ENCODE measurements at regions not wholly inside any gene's neighbourhood (a gene's known extent, or its start where the extent isn't known, plus 50 kb on each side); places are given as distances from the start of the nearest gene placed in this dataset.
"Not testable (repeated sequence)": the region's sequence is repeated elsewhere in the genome, so short reads cannot be mapped to it uniquely, and the experiment has no call there.

GRCh38 chr17:54559883-54560282 is 340.8 kb upstream of the TOM1L1 start:
- Histone ChIP-seq H3K36me3 (ENCODE audit: insufficient read depth, low read length) (no peaks in the 10 kb centered on the region), H3K27me3 (ENCODE audit: insufficient read depth, low read length) (no peaks in the 10 kb centered on the region), H3K27ac (ENCODE audit: low read depth, low read length) (no peak overlapping the region), H3K9me3 (ENCODE audit: insufficient read depth, low read depth, low read length) (peaks cover 7% of the 10 kb centered on the region; the same call in 1 of the 2 replicates), H3K4me1 (ENCODE audit: insufficient read depth, low read length) (no peaks in the 10 kb centered on the region), H3K4me3 (ENCODE audit: low read length) (no peak overlapping the region), H3K9ac (ENCODE audit: low read depth, low read length) (no peak overlapping the region)
- WGBS = no CpG with 5 or more reads among the region's 1 CpG

- no peaks in the 10 kb centered on the region for H3K27me3 ChIP-seq (ENCODE audit: insufficient read depth, low read length)
- H3K9me3 ChIP-seq (ENCODE audit: insufficient read depth, low read depth, low read length) = peaks cover 8% of the 10 kb centered on the region
- H3K36me3 ChIP-seq (ENCODE audit: insufficient read depth, low read length) = no peaks in the 10 kb centered on the region
- no peaks in the 10 kb centered on the region for H3K4me1 ChIP-seq (ENCODE audit: insufficient read depth, low read length)
- H3K9ac ChIP-seq (ENCODE audit: low read depth, low read length) = no peak overlapping the region
- WGBS = 86% methylated on average over 1 of the region's 1 CpG
- no peak overlapping the region for H3K27ac ChIP-seq (ENCODE audit: low read depth, low read length)
- no peak overlapping the region for H3K4me3 ChIP-seq (ENCODE audit: low read length)
Observed at GRCh38 chr17:54608634-54609155, 292.0 kb upstream of the TOM1L1 start.

GRCh38 chr17:54620399-54620978 is 280.2 kb upstream of the TOM1L1 start:
- no peaks in the 10 kb centered on the region for H3K27me3 ChIP-seq (ENCODE audit: insufficient read depth, low read length)
- H3K9ac ChIP-seq (ENCODE audit: low read depth, low read length) = no peak overlapping the region
- peaks cover 2% of the 10 kb centered on the region; the same call in 1 of the 2 replicates for H3K4me1 ChIP-seq (ENCODE audit: insufficient read depth, low read length)
- no peak overlapping the region for H3K27ac ChIP-seq (ENCODE audit: low read depth, low read length)
- WGBS = 89% methylated on average over 1 of the region's 2 CpGs
- H3K4me3 ChIP-seq (ENCODE audit: low read length) = no peak overlapping the region
- H3K36me3 ChIP-seq (ENCODE audit: insufficient read depth, low read length) = no peaks in the 10 kb centered on the region
- H3K9me3 ChIP-seq (ENCODE audit: insufficient read depth, low read depth, low read length) = no peaks in the 10 kb centered on the region

DNA sequence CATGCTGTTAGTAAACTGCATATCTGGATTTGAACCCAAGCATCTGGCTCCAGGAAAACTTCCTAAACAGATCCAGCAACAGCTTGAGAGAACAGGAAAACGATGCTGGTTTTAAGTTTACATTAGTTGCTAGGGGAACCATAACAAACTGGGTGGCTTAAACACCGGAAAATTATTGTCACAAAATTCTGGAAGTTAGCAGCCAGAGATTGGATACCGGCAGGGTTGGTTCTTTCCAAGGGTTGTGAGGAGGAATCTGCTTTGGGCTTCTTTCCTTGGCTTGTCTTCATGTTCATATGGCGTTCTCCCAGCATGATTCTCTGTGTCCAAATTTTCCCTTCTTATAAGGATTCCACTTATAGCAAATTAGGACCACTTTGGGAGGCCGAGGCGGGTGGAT is 276.9 kb upstream of the TOM1L1 start:
- Histone ChIP-seq H3K4me3 (ENCODE audit: low read length) (no peak overlapping the region), H3K9ac (ENCODE audit: low read depth, low read length) (no peak overlapping the region), H3K36me3 (ENCODE audit: insufficient read depth, low read length) (no peaks in the 10 kb centered on the region), H3K27me3 (ENCODE audit: insufficient read depth, low read length) (no peaks in the 10 kb centered on the region), H3K27ac (ENCODE audit: low read depth, low read length) (no peak overlapping the region), H3K9me3 (ENCODE audit: insufficient read depth, low read depth, low read length) (no peaks in the 10 kb centered on the region), H3K4me1 (ENCODE audit: insufficient read depth, low read length) (peaks cover 32% of the 10 kb centered on the region)
- WGBS = 94% methylated on average over 6 of the region's 6 CpGs

DNA sequence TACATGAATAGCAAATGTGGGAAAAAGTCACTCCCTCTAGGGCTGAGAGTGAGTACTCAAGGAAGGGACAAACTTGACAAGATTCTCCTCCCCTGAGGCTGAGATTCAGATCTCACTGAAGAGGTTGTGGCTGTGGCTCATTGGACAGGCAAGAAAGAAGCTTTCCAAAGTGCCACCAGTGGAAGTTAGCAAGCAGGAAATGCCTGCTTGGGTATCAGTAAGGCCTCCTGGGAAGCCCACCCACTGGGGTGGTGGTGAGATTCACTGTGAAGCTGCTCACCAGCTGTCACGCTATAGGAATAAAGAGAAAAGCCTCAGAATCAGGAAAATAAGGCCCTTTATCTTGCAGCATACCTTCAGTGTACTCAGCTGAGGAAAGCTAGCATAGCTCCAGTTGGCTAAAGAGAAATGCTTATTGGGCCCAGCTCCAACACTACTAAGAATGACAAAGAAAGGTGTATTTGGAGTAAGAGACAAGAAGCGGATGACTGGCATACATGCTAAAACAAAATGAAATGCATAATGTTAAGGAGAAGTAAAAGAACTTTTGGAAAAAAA is 274.4 kb upstream of the TOM1L1 start:
- no peaks in the 10 kb centered on the region for H3K27me3 ChIP-seq (ENCODE audit: insufficient read depth, low read length)
- no peaks in the 10 kb centered on the region for H3K9me3 ChIP-seq (ENCODE audit: insufficient read depth, low read depth, low read length)
- peaks cover 32% of the 10 kb centered on the region for H3K4me1 ChIP-seq (ENCODE audit: insufficient read depth, low read length)
- H3K27ac ChIP-seq (ENCODE audit: low read depth, low read length) = peak overlapping the region; percentile 93; the same call in 1 of the 2 replicates
- WGBS = 37% methylated on average over 2 of the region's 2 CpGs
- peak overlapping the region; percentile 9; the same call in 1 of the 2 replicates for H3K9ac ChIP-seq (ENCODE audit: low read depth, low read length)
- no peak overlapping the region for H3K4me3 ChIP-seq (ENCODE audit: low read length)
- no peaks in the 10 kb centered on the region for H3K36me3 ChIP-seq (ENCODE audit: insufficient read depth, low read length)

- H3K4me3 ChIP-seq (ENCODE audit: low read length); H3K36me3 ChIP-seq (ENCODE audit: insufficient read depth, low read length); H3K9ac ChIP-seq (ENCODE audit: low read depth, low read length); H3K27me3 ChIP-seq (ENCODE audit: insufficient read depth, low read length); H3K4me1 ChIP-seq (ENCODE audit: insufficient read depth, low read length); H3K27ac ChIP-seq (ENCODE audit: low read depth, low read length): not testable (repeated sequence)
- 96% methylated on average over 6 of the region's 6 CpGs for WGBS
- H3K9me3 ChIP-seq (ENCODE audit: insufficient read depth, low read depth, low read length) = peaks cover 11% of the 10 kb centered on the region
Observed at GRCh38 chr17:54639426-54639825, 261.2 kb upstream of the TOM1L1 start.

DNA sequence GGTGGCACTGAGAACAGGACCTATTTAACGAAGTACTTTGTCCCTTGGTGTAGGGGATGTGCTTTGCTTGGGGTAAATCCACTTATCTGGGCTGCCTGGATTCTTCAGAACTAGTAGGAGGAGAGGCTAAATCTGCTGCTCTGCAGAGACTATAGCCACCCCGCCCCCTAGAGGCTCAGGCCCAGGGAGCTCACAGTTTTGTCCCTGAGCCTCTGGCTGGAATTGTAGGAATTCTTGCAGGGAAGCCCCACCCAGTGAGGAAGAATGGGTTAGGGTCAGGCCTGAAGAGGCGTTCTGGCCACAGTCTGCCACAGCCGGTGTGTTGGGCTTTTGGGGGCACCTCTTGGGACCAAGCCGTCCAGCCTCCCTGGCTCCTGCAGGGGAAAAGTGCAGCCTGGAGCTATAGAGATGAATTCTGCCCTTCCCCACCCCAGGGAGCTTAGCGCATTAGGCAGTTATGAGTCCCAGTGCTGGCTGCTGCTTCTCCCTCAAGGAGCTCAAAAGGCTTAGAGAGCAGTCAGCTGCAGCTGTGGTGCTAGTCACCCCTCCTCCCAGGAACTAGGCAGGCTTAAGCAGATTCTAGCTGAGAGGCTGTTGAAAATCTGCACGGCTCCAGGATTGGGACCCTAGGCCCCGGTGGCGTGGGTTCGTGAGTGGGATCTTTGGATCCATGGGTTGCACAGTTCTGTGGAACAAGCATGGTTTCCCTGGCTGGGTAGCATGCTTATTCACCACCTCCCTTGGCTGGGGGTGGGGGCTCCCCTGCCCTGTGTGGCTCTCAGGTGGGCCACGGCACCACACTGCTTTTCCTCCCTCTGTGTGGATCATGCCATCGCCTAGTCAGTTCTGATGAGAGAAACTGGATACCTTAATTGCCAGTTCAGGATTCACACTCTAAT is 237.4 kb upstream of the TOM1L1 start:
- no peak overlapping the region for H3K9ac ChIP-seq (ENCODE audit: low read depth, low read length)
- no peaks in the 10 kb centered on the region for H3K27me3 ChIP-seq (ENCODE audit: insufficient read depth, low read length)
- H3K9me3 ChIP-seq (ENCODE audit: insufficient read depth, low read depth, low read length) = peaks cover 5% of the 10 kb centered on the region; the same call in 1 of the 2 replicates
- 93% methylated on average over 12 of the region's 12 CpGs for WGBS
- H3K36me3 ChIP-seq (ENCODE audit: insufficient read depth, low read length) = no peaks in the 10 kb centered on the region
- no peak overlapping the region for H3K27ac ChIP-seq (ENCODE audit: low read depth, low read length)
- no peaks in the 10 kb centered on the region for H3K4me1 ChIP-seq (ENCODE audit: insufficient read depth, low read length)
- H3K4me3 ChIP-seq (ENCODE audit: low read length) = no peak overlapping the region

GRCh38 chr17:54666559-54666958 is 234.1 kb upstream of the TOM1L1 start:
- H3K27me3 ChIP-seq (ENCODE audit: insufficient read depth, low read length) = no peaks in the 10 kb centered on the region

DNA sequence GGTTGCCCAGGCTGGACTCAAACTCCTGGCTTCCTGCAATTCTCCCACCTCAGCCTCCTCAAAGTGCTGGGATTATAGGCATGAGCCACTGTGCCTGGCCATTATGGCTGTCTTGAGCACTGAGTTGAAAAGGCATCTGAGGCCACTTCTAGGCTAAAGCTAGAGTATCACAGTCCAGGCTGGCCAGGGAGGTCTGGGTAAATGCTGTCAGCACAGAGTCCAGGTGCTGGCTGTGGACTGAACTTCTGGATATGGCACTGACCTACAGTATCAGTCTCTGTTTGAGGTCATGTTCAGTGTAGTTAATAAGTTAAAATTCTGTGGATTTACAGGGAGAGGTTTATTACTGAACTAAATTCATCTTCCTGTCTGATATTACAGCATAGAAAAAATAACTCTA is 222.5 kb upstream of the TOM1L1 start:
- Histone ChIP-seq H3K4me3 (ENCODE audit: low read length) (no peak overlapping the region), H3K4me1 (ENCODE audit: insufficient read depth, low read length) (no peaks in the 10 kb centered on the region), H3K27me3 (ENCODE audit: insufficient read depth, low read length) (no peaks in the 10 kb centered on the region), H3K9me3 (ENCODE audit: insufficient read depth, low read depth, low read length) (0 out of 2 replicates have a peak, but pooled peaks cover 3% of the 10 kb centered on the region), H3K27ac (ENCODE audit: low read depth, low read length) (no peak overlapping the region), H3K9ac (ENCODE audit: low read depth, low read length) (no peak overlapping the region), H3K36me3 (ENCODE audit: insufficient read depth, low read length) (no peaks in the 10 kb centered on the region)

More at GRCh38 chr17:54666559-54666958, 234.1 kb upstream of the TOM1L1 start:
- Histone ChIP-seq H3K27ac (ENCODE audit: low read depth, low read length) (no peak overlapping the region), H3K36me3 (ENCODE audit: insufficient read depth, low read length) (no peaks in the 10 kb centered on the region), H3K4me1 (ENCODE audit: insufficient read depth, low read length) (no peaks in the 10 kb centered on the region), H3K9me3 (ENCODE audit: insufficient read depth, low read depth, low read length) (peaks cover 5% of the 10 kb centered on the region; the same call in 1 of the 2 replicates), H3K4me3 (ENCODE audit: low read length) (no peak overlapping the region), H3K9ac (ENCODE audit: low read depth, low read length) (no peak overlapping the region)
- 92% methylated on average over 4 of the region's 4 CpGs for WGBS

- H3K4me1 ChIP-seq (ENCODE audit: insufficient read depth, low read length) = no peaks in the 10 kb centered on the region
- no peak overlapping the region for H3K4me3 ChIP-seq (ENCODE audit: low read length)
- no peaks in the 10 kb centered on the region for H3K36me3 ChIP-seq (ENCODE audit: insufficient read depth, low read length)
- H3K27me3 ChIP-seq (ENCODE audit: insufficient read depth, low read length) = no peaks in the 10 kb centered on the region
- no peaks in the 10 kb centered on the region for H3K9me3 ChIP-seq (ENCODE audit: insufficient read depth, low read depth, low read length)
- WGBS = 95% methylated on average over 8 of the region's 9 CpGs
- no peak overlapping the region for H3K27ac ChIP-seq (ENCODE audit: low read depth, low read length)
- no peak overlapping the region for H3K9ac ChIP-seq (ENCODE audit: low read depth, low read length)
Observed at GRCh38 chr17:54680410-54680809, 220.2 kb upstream of the TOM1L1 start.

DNA sequence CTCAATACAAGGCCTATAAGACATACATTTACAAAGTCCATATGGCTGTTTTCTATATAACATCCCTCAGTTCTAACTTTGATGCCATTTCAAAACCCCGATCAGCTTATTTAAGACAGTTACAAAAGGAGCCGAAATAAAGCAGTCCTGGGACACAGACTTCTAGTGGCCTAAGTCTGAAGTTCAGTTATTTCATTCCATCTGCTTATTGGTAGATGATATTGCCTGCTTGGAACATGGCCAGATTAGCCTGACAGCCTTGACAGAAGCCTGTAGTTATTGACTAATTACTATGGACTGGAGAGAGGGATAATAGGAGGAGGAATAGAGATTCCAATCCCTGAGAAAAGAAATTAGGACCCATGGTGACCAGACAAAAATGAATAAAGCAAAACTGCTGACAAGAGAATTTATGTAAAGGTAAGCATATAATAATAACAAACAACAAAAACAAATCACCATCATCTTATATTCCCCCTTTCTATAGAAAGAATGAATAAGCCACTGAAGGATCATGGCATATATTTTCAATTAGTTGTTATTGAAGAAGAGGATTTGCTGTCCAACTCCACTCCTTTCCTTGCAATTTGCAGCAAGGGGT is 206.3 kb upstream of the TOM1L1 start:
- H3K4me1 ChIP-seq (ENCODE audit: insufficient read depth, low read length) = no peaks in the 10 kb centered on the region

More for the DNA sequence above, 206.3 kb upstream of the TOM1L1 start:
- 97% methylated on average over 2 of the region's 2 CpGs for WGBS
- no peak overlapping the region for H3K4me3 ChIP-seq (ENCODE audit: low read length)
- no peak overlapping the region for H3K27ac ChIP-seq (ENCODE audit: low read depth, low read length)
- no peak overlapping the region for H3K9ac ChIP-seq (ENCODE audit: low read depth, low read length)
- H3K36me3 ChIP-seq (ENCODE audit: insufficient read depth, low read length) = no peaks in the 10 kb centered on the region
- H3K9me3 ChIP-seq (ENCODE audit: insufficient read depth, low read depth, low read length) = no peaks in the 10 kb centered on the region
- no peaks in the 10 kb centered on the region for H3K27me3 ChIP-seq (ENCODE audit: insufficient read depth, low read length)
